Fibroblast of lung (primary cell): ENCODE measurements at regions not wholly inside any gene's neighbourhood (a gene's known extent, or its start where the extent isn't known, plus 50 kb on each side); places are given as distances from the start of the nearest gene placed in this dataset.

Experiments
- DNase-seq, 2 donors: peaks; one replicate each; pipeline versions ENCODE4 v3.0.0 to v3.0.0-alpha.2; 2010; ENCODE audit warnings: low read depth in 2 of 2
- H2AFZ ChIP-seq: 2 replicates; pipeline ENCODE4 v1.5.1; 2012; ENCODE audit warnings: low read length, control low read depth, inconsistent platforms
- H3K27ac ChIP-seq: 2 replicates; pipeline ENCODE4 v1.5.1; 2011; ENCODE audit warnings: low read length, control low read depth; ENCODE audit not compliant: insufficient read depth
- H3K27me3 ChIP-seq: 2 replicates; pipeline ENCODE4 v1.5.1; 2011; ENCODE audit warnings: mild to moderate bottlenecking, low read length; ENCODE audit not compliant: control insufficient read depth, insufficient read depth
- H3K36me3 ChIP-seq: 2 replicates; pipeline ENCODE4 v1.5.1; 2011; ENCODE audit warnings: low read length; ENCODE audit not compliant: control insufficient read depth, insufficient read depth
- H3K4me1 ChIP-seq: 2 replicates; pipeline ENCODE4 v1.5.1; 2011; ENCODE audit warnings: low read length; ENCODE audit not compliant: control insufficient read depth, insufficient read depth; ENCODE audit errors: extremely low read depth
- H3K4me2 ChIP-seq: 2 replicates; pipeline ENCODE4 v1.5.1; 2011; ENCODE audit warnings: low read length, control low read depth; ENCODE audit not compliant: insufficient read depth; ENCODE audit errors: extremely low read depth
- H3K4me3 ChIP-seq, 4 experiments: fragments of 200-600 bp in 1 of 4; sonication (generic) in 1 of 4; replicated peaks in 1 of 4; 2 replicates each; pipeline ENCODE4 v1.5.1; 2011 to 2016; ENCODE audit warnings: low read length in 4 of 4, low read depth in 3 of 4, mild to moderate bottlenecking in 3 of 4, control low read depth in 2 of 4, inconsistent platforms in 1 of 4, mixed read lengths in 1 of 4; ENCODE audit not compliant: insufficient read depth in 1 of 4; ENCODE audit errors: control extremely low read depth in 1 of 4
- H3K79me2 ChIP-seq: 2 replicates; pipeline ENCODE4 v1.5.1; 2012; ENCODE audit warnings: mild to moderate bottlenecking, low read length, inconsistent platforms; ENCODE audit not compliant: control insufficient read depth, insufficient read depth
- H3K9ac ChIP-seq: 2 replicates; pipeline ENCODE4 v1.5.1; 2011; ENCODE audit warnings: mild to moderate bottlenecking, low read length, control low read depth; ENCODE audit not compliant: insufficient read depth
- H3K9me3 ChIP-seq: 2 replicates; pipeline ENCODE4 v1.5.1; 2012; ENCODE audit warnings: low read depth, low read length; ENCODE audit not compliant: control insufficient read depth, insufficient read depth
- H4K20me1 ChIP-seq: 2 replicates; pipeline ENCODE4 v1.5.1; 2011; ENCODE audit warnings: low read length; ENCODE audit not compliant: control insufficient read depth, insufficient read depth; ENCODE audit errors: extremely low read depth
- CTCF ChIP-seq, 2 donors: IDR thresholded peaks in 1 of 2; conservative IDR thresholded peaks in 1 of 2; 1 replicate in 1 of 2; 2 replicates in 1 of 2; pipeline ENCODE4 v1.5.1; 2011 to 2012; ENCODE audit warnings: low read length in 2 of 2, control low read depth in 1 of 2, inconsistent platforms in 1 of 2, low read depth in 1 of 2, mild to moderate bottlenecking in 1 of 2
- EZH2 ChIP-seq: IDR thresholded peaks from 2 replicates; pipeline ENCODE4 v1.5.1; 2012; ENCODE audit warnings: low read length, control low read depth, mild to moderate bottlenecking; ENCODE audit errors: missing control alignments

DNA sequence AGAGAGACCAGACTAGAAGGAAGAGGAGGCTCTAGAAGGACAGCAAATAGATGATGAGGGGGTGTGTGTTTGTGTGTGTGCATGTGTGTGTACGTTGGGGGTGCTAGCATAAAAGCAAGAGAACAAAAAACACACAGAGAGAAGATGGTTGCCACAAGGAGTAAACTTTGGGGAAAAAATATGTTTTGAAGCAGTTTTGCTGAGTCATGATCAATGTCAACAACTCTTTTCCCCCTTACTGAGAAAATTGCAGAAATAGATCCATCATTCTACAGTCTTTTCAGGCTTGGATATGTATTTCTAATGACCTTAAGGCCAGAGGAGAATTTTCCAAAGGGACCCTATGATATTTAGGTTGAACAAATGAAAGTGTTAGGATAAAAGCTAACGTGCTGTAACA lies 89.0 kb upstream of the NHS start:
- DNase-seq, result no peak
- no peak overlapping the region for H2AFZ ChIP-seq

GRCh38 chrX:17291171-17291900 lies 83.7 kb upstream of the NHS start:
- peak in 1 of 2 donors; percentile 6 for DNase-seq
- TF ChIP-seq EZH2, result no peak
- no peak for TF ChIP-seq CTCF (conservative IDR thresholded peaks at IDR 0.05 in 1 of 2, IDR thresholded peaks at IDR 0.05 in 1 of 2; ENCODE audit: low read depth in 1 of 2, low read length in 2 of 2)
- no peaks in the 10 kb centered on the region for H3K27me3 ChIP-seq
- H4K20me1 ChIP-seq, result no peaks in the 10 kb centered on the region
- no peaks in the 10 kb centered on the region for H3K9me3 ChIP-seq
- no peak overlapping the region for H2AFZ ChIP-seq
- no peak overlapping the region for H3K9ac ChIP-seq
- H3K79me2 ChIP-seq, result no peaks in the 10 kb centered on the region
- H3K4me3 ChIP-seq, result no peak overlapping the region
- no peaks in the 10 kb centered on the region for H3K36me3 ChIP-seq
- H3K4me1 ChIP-seq, result no peaks in the 10 kb centered on the region
- H3K4me2 ChIP-seq, result no peak overlapping the region
- H3K27ac ChIP-seq, result no peak overlapping the region

More for the DNA sequence above, 89.0 kb upstream of the NHS start:
- Histone ChIP-seq H3K4me2 (no peak overlapping the region), H3K4me3 (no peak overlapping the region), H3K9me3 (no peaks in the 10 kb centered on the region), H3K4me1 (no peaks in the 10 kb centered on the region), H4K20me1 (no peaks in the 10 kb centered on the region), H3K27me3 (no peaks in the 10 kb centered on the region), H3K79me2 (no peaks in the 10 kb centered on the region), H3K36me3 (no peaks in the 10 kb centered on the region), H3K27ac (no peak overlapping the region), H3K9ac (no peak overlapping the region)
- no peak for TF ChIP-seq CTCF (conservative IDR thresholded peaks at IDR 0.05 in 1 of 2, IDR thresholded peaks at IDR 0.05 in 1 of 2; ENCODE audit: low read depth in 1 of 2, low read length in 2 of 2)
- no peak for TF ChIP-seq EZH2

DNA sequence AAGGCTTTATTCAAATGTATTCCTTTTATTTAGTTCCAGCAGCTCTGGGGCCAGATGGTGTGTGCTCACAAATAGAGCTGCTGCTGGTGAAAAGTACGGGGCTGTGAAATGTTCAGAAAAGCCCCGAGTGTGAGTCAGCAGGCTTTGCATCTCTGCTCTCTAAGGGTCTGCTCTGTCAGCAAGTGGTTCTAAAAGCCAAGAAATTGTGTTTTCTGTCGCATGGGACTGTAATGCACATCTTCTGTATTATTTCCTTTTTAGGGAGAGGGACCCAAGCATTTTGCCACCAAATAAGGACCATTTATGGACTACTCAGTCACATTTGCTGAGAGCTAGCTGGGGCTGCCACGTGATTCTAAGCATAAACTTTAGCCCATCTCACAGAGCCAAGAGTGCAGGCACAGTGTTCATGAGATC lies 82.9 kb upstream of the NHS start:
- H2AFZ ChIP-seq, result no peak overlapping the region
- H3K9me3 ChIP-seq, result no peaks in the 10 kb centered on the region
- peak; percentile 30 to 42 for DNase-seq
- no peaks in the 10 kb centered on the region for H3K4me1 ChIP-seq
- no peak overlapping the region for H3K27ac ChIP-seq
- H4K20me1 ChIP-seq, result no peaks in the 10 kb centered on the region
- H3K4me2 ChIP-seq, result no peak overlapping the region
- H3K9ac ChIP-seq, result no peak overlapping the region
- no peaks in the 10 kb centered on the region for H3K27me3 ChIP-seq
- no peak overlapping the region for H3K4me3 ChIP-seq
- TF ChIP-seq EZH2 (no peak), CTCF (conservative IDR thresholded peaks at IDR 0.05 in 1 of 2, IDR thresholded peaks at IDR 0.05 in 1 of 2; ENCODE audit: low read depth in 1 of 2, low read length in 2 of 2) (no peak)
- H3K36me3 ChIP-seq, result no peaks in the 10 kb centered on the region
- H3K79me2 ChIP-seq, result no peaks in the 10 kb centered on the region
